HG03442 (cell line): ENCODE measurements at regions not wholly inside any gene's neighbourhood (a gene's known extent, or its start where the extent isn't known, plus 50 kb on each side); places are given as distances from the start of the nearest gene placed in this dataset.

Source experiments
- ATAC-seq: cut with Tn5 transposase; IDR thresholded peaks from one replicate; pipeline ENCODE4 v1.9.1; 2021; ENCODE audit warnings: mild to moderate bottlenecking, moderate library complexity; ENCODE audit not compliant: unreplicated experiment

GRCh38 chr3:10759495-10759894 is 56.5 kb upstream of the SLC6A11 start:
- no peak for ATAC-seq

- ATAC-seq = no peak
Measured at GRCh38 chr3:10760199-10760598, 55.8 kb upstream of the SLC6A11 start.

- no peak for ATAC-seq
Measured at GRCh38 chr3:10761583-10761982, 54.4 kb upstream of the SLC6A11 start.

- no peak for ATAC-seq
Measured at GRCh38 chr3:10762116-10762515, 53.9 kb upstream of the SLC6A11 start.

GRCh38 chr3:10762611-10763247 is 53.3 kb upstream of the SLC6A11 start:
- no peak for ATAC-seq

GRCh38 chr3:10763248-10763620 is 52.8 kb upstream of the SLC6A11 start:
- no peak for ATAC-seq

GRCh38 chr3:10763817-10764258 is 52.2 kb upstream of the SLC6A11 start:
- no peak for ATAC-seq

- no peak for ATAC-seq
Measured at GRCh38 chr3:10764259-10765051, 51.6 kb upstream of the SLC6A11 start.

GRCh38 chr3:10766049-10766705 is 49.9 kb upstream of the SLC6A11 start:
- no peak for ATAC-seq
